CD14-positive monocyte (primary cell): ENCODE measurements at regions not wholly inside any gene's neighbourhood (a gene's known extent, or its start where the extent isn't known, plus 50 kb on each side); places are given as distances from the start of the nearest gene placed in this dataset.

Experiments used
- DNase-seq, 3 donors: peaks; one replicate each; pipeline ENCODE4 v3.0.0-alpha.2; 2011 to 2022
- H2AFZ ChIP-seq: 2 replicates; pipeline ENCODE4 v1.6.0; 2012; ENCODE audit warnings: mild to moderate bottlenecking, low read depth, low read length, inconsistent platforms; ENCODE audit not compliant: insufficient read depth, poor library complexity, severe bottlenecking
- H3K27ac ChIP-seq, 2 donors: 1 replicate in 1 of 2; 2 replicates in 1 of 2; pipeline ENCODE4 v1.5.1; 2012 to 2013; ENCODE audit warnings: low read length in 2 of 2, control low read depth in 1 of 2, inconsistent platforms in 1 of 2, low read depth in 1 of 2, mild to moderate bottlenecking in 1 of 2
- H3K27me3 ChIP-seq, 2 donors: one replicate each; pipeline versions ENCODE4 v1.6.0 to v1.6.1; 2011 to 2013; ENCODE audit warnings: low read length in 2 of 2; ENCODE audit not compliant: control insufficient read depth in 2 of 2, insufficient read depth in 2 of 2
- H3K36me3 ChIP-seq, 2 donors: replicated peaks in 1 of 2; 1 replicate in 1 of 2; 2 replicates in 1 of 2; pipeline versions ENCODE4 v1.5.1 to v1.6.1; 2012 to 2013; ENCODE audit warnings: low read length in 2 of 2, control low read depth in 1 of 2, inconsistent platforms in 1 of 2, mild to moderate bottlenecking in 1 of 2; ENCODE audit not compliant: insufficient read depth in 2 of 2, control insufficient read depth in 1 of 2
- H3K4me1 ChIP-seq, 2 donors: 1 replicate in 1 of 2; 2 replicates in 1 of 2; pipeline versions ENCODE4 v1.5.1 to v1.6.1; 2012 to 2013; ENCODE audit warnings: low read length in 2 of 2, control low read depth in 1 of 2, inconsistent platforms in 1 of 2, mild to moderate bottlenecking in 1 of 2, moderate library complexity in 1 of 2; ENCODE audit not compliant: insufficient read depth in 2 of 2, control insufficient read depth in 1 of 2
- H3K4me2 ChIP-seq: replicated peaks from 2 replicates; pipeline ENCODE3; 2012; ENCODE audit warnings: low read length, moderate library complexity, mild to moderate bottlenecking; ENCODE audit not compliant: poor library complexity, severe bottlenecking; ENCODE audit errors: extremely low read depth
- H3K4me3 ChIP-seq, 3 experiments: fragments of 200-600 bp in 1 of 3; sonication (generic) in 1 of 3; replicated peaks in 1 of 3; 1 replicate in 2 of 3; 2 replicates in 1 of 3; pipeline ENCODE4 v1.5.1; 2011 to 2013; ENCODE audit warnings: low read length in 3 of 3, mild to moderate bottlenecking in 3 of 3, control low read depth in 2 of 3, low read depth in 2 of 3, inconsistent platforms in 1 of 3, moderate library complexity in 1 of 3
- H3K79me2 ChIP-seq: 2 replicates; pipeline ENCODE4 v1.6.0; 2012; ENCODE audit warnings: mild to moderate bottlenecking, control low read depth, inconsistent platforms, low read length, moderate library complexity; ENCODE audit not compliant: insufficient read depth
- H3K9ac ChIP-seq: 2 replicates; pipeline ENCODE4 v1.6.0; 2017; ENCODE audit warnings: low read length, mild to moderate bottlenecking; ENCODE audit not compliant: insufficient read depth, poor library complexity, severe bottlenecking
- H3K9me3 ChIP-seq, 2 donors: replicated peaks in 1 of 2; 1 replicate in 1 of 2; 2 replicates in 1 of 2; pipeline versions ENCODE4 v1.5.1 to v1.6.1; 2012 to 2013; ENCODE audit warnings: low read length in 2 of 2, control low read depth in 1 of 2; ENCODE audit not compliant: control insufficient read depth in 1 of 2, insufficient read depth in 1 of 2
- H4K20me1 ChIP-seq: 2 replicates; pipeline ENCODE4 v1.6.0; 2012; ENCODE audit warnings: mild to moderate bottlenecking, low read length, control low read depth, moderate library complexity; ENCODE audit not compliant: insufficient read depth
- H3K27ac Mint-ChIP-seq, 7 donors: one replicate each; pipeline ENCODE4 v1.8.0; 2020; ENCODE audit warnings: mild to moderate bottlenecking in 7 of 7, mixed read lengths in 7 of 7, moderate library complexity in 6 of 7, inconsistent platforms in 2 of 7
- H3K27me3 Mint-ChIP-seq, 3 donors: one replicate each; pipeline ENCODE4 v1.8.0; 2021 to 2022; ENCODE audit warnings: low read depth in 3 of 3, mild to moderate bottlenecking in 3 of 3, mixed read lengths in 3 of 3, moderate library complexity in 3 of 3, inconsistent platforms in 1 of 3
- H3K36me3 Mint-ChIP-seq, 2 donors: one replicate each; pipeline ENCODE4 v1.8.0; 2020; ENCODE audit warnings: mixed read lengths in 2 of 2, inconsistent platforms in 1 of 2, mild to moderate bottlenecking in 1 of 2
- H3K4me1 Mint-ChIP-seq: one replicate; pipeline ENCODE4 v1.8.0; 2020; ENCODE audit warnings: mild to moderate bottlenecking, mixed read lengths
- H3K4me3 Mint-ChIP-seq, 2 donors: one replicate each; pipeline ENCODE4 v1.8.0; 2020; ENCODE audit warnings: mild to moderate bottlenecking in 2 of 2, mixed read lengths in 2 of 2, moderate library complexity in 1 of 2
- H3K9me3 Mint-ChIP-seq, 7 donors: one replicate each; pipeline ENCODE4 v1.8.0; 2020 to 2022; ENCODE audit warnings: mixed read lengths in 7 of 7, mild to moderate bottlenecking in 6 of 7, moderate library complexity in 6 of 7, inconsistent platforms in 2 of 7
- WGBS: methylation state at CpG from one replicate; pipeline ENCODE4 v1.1.5; 2013; ENCODE audit warnings: missing lambda C conversion rate; ENCODE audit not compliant: insufficient coverage; 5-methylcytosine and 5-hydroxymethylcytosine counted together
- intact Hi-C, 2 donors: fragments of 100-400 bp; cut with micrococcal nuclease; formaldehyde crosslinking; loops; one replicate each; pipeline versions ENCODE4 v1.15.0 to v1.15.1; 2023
- TF ChIP-seq, protein P1 (sequence below): fragments of 200-600 bp; IDR thresholded peaks from one replicate; pipeline ENCODE4 v1.8.0; 2022; ENCODE audit warnings: antibody characterized with exemption, mild to moderate bottlenecking

DNA sequence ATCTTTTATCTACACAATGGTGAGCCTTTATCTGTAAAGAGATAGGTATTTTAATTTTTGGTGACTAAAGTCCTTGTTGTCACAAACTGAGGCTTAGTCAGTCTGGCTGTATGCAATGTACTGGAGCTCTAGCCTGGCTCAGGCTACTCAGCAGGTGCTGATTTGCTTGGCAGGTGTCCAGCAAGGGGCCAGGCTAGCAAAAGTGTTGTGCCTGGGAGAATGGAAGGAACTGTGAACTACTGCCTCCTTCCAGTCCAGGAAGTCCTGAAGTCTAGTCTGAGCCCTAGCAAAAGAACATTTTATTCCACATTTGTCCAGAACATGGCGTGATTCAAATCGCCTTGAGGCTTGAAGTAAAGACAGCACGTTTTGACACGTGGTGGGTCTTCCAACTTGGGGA, 260.5 kb downstream of the CCDC85A start:
- H3K4me1 Mint-ChIP-seq, result no peaks in the 10 kb centered on the region
- H3K27ac ChIP-seq, result no peak overlapping the region
- intact Hi-C loops, result no loop called here
- no peak overlapping the region for H3K4me3 Mint-ChIP-seq
- 82% methylated on average over 4 of the region's 4 CpGs for WGBS
- no peaks in the 10 kb centered on the region for H3K36me3 ChIP-seq
- H3K4me1 ChIP-seq, result no peaks in the 10 kb centered on the region
- H3K27me3 ChIP-seq, result no peaks in the 10 kb centered on the region
- H3K27me3 Mint-ChIP-seq, result no peaks in the 10 kb centered on the region
- H3K27ac Mint-ChIP-seq, result no peak overlapping the region
- H3K9ac ChIP-seq, result no peak overlapping the region
- peaks cover 17 to 20% of the 10 kb centered on the region in 2 donors for H3K9me3 ChIP-seq
- H3K4me2 ChIP-seq, result no peak overlapping the region
- no peaks in the 10 kb centered on the region for H4K20me1 ChIP-seq
- peaks cover under 1 to 4% (median 3%) of the 10 kb centered on the region in 7 donors for H3K9me3 Mint-ChIP-seq
- no peaks in the 10 kb centered on the region for H3K79me2 ChIP-seq
- no peak overlapping the region for H3K4me3 ChIP-seq
- no peaks in the 10 kb centered on the region for H3K36me3 Mint-ChIP-seq
- TF ChIP-seq, protein P1, sequence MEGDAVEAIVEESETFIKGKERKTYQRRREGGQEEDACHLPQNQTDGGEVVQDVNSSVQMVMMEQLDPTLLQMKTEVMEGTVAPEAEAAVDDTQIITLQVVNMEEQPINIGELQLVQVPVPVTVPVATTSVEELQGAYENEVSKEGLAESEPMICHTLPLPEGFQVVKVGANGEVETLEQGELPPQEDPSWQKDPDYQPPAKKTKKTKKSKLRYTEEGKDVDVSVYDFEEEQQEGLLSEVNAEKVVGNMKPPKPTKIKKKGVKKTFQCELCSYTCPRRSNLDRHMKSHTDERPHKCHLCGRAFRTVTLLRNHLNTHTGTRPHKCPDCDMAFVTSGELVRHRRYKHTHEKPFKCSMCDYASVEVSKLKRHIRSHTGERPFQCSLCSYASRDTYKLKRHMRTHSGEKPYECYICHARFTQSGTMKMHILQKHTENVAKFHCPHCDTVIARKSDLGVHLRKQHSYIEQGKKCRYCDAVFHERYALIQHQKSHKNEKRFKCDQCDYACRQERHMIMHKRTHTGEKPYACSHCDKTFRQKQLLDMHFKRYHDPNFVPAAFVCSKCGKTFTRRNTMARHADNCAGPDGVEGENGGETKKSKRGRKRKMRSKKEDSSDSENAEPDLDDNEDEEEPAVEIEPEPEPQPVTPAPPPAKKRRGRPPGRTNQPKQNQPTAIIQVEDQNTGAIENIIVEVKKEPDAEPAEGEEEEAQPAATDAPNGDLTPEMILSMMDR, result no peak
- no peak overlapping the region for H2AFZ ChIP-seq
- DNase-seq, result no peak

DNA sequence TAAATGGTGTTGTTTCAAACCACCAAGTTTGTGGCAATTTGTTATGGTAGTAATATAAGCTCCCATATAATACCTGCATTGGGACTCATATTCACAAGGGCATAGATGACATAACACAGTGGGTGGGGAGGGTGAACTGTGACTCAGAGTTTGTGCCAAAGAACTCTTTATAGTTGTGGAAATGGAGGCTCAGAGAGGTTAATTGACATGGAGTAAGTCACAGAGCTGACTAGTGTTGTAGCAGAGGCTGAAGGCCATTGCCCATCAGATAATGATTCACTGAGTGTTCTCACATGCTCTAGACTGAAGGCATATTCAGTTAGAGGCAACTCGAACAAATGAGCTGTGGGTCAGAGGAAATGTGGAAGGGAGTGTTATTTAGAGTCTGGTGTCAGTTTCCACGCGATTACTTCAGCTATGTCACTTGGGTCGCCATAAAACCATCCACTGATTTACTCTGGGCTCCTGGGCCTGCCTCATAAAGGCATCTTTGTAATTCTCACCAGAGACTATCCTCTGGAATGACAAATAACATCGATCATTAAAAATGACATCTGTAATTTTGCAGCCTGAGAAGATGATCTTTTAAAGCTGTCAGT, 264.7 kb downstream of the CCDC85A start:
- Histone ChIP-seq H3K4me3 (no peak overlapping the region), H3K79me2 (no peaks in the 10 kb centered on the region), H4K20me1 (no peaks in the 10 kb centered on the region), H3K27ac (no peak overlapping the region), H3K9ac (no peak overlapping the region), H3K9me3 (peaks cover 6 to 16% of the 10 kb centered on the region in 2 donors), H3K4me1 (no peaks in the 10 kb centered on the region), H3K27me3 (no peaks in the 10 kb centered on the region), H3K36me3 (no peaks in the 10 kb centered on the region), H2AFZ (no peak overlapping the region), H3K4me2 (no peak overlapping the region)
- WGBS, result 40% methylated on average over 1 of the region's 5 CpGs
- Mint-ChIP-seq H3K27ac (no peak overlapping the region), H3K4me3 (no peak overlapping the region), H3K27me3 (peaks cover 0 to 2% (median 0%) of the 10 kb centered on the region in 3 donors), H3K4me1 (no peaks in the 10 kb centered on the region), H3K36me3 (no peaks in the 10 kb centered on the region), H3K9me3 (peaks cover 0 to 16% (median 8%) of the 10 kb centered on the region in 7 donors)
- no peak for DNase-seq
- intact Hi-C loops, result no loop called here
- TF ChIP-seq, protein P1, result no peak
